Fibroblast of skin of left biceps (primary cell): ENCODE measurements at regions not wholly inside any gene's neighbourhood (a gene's known extent, or its start where the extent isn't known, plus 50 kb on each side); places are given as distances from the start of the nearest gene placed in this dataset.
"Not testable (repeated sequence)": the region's sequence is repeated elsewhere in the genome, so short reads cannot be mapped to it uniquely, and the experiment has no call there.

Experiments used
- DNase-seq, 2 experiments: peaks; one replicate each; pipeline ENCODE4 v3.0.0-alpha.2; 2013; ENCODE audit warnings: low read depth in 2 of 2

DNA sequence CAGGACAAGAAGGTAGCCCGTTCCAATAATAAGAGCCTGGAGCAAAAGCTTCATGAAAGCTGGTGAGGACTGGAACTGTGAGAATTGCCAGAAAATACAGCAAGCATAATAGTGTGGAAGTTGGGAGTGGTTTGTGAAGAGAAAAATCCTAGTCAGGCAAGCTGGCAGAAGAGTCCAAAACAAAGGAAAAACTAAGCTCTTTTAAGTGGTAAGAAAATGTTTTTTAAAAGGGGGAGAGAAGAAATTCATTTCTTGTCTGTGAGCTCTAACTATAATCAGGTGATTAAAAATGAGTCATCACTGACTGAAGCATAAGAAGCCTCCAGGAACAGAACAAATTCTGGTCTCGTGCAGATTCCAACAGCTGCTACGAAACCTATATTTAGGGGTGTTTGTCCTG lies 102.6 kb downstream of the CAAP1 start:
- DNase-seq = no peak

DNA sequence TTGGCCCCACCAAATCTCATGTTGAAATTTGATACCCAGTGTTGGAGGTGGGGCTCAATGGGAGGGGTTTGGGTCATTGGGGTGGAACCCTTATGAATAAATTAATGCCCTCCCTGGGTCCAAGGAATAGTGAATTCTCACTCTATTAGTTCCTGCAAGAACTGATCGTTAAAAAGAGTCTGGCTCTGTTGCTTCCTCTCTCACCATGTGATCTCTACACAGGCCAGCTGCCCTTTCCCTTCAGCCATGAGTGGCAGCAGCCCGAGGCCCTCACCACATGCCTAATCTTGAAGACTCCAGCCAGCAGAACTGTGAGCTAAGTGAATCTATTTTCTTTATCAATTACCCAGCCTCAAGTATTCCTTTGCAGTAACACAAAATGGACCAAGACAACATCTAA lies 106.0 kb downstream of the CAAP1 start:
- no peak for DNase-seq

DNA sequence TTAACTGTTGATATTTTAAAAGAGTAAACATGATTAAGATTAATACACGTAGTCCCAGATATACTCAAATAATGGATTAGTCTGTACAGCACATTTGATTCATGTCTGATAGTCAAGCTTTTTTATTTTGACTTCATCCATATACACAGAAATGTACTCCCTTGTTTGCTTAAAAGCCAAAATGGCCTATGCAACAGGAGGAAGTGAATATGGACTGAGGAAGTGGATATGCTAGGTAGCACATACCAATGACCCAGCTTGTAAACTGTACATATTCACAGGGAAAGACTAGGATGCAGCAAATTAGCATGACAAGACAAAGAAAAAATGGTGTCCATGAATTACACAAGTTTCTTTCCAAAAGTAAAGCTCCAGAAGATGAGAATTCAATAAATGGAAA lies 109.7 kb downstream of the CAAP1 start:
- no peak for DNase-seq

DNA sequence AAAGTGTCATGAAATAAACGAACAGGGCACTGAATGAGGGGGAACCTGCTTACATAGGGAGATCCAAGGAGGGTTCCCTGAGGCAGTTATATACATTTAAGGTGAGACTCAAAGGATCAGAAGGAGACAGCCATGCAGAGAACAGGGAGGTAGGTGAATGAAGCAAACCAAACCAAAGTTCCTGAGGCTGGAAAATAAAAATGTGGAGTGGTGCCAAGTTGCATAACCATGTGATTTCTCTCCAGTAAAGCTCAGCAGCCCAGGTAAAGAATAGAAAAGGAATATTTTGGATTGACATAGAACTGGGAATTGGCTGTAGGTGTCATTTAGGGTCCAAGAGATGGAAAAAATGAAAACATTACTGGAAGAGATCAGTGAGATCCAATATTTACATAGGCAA lies 110.7 kb downstream of the CAAP1 start:
- no peak for DNase-seq

DNA sequence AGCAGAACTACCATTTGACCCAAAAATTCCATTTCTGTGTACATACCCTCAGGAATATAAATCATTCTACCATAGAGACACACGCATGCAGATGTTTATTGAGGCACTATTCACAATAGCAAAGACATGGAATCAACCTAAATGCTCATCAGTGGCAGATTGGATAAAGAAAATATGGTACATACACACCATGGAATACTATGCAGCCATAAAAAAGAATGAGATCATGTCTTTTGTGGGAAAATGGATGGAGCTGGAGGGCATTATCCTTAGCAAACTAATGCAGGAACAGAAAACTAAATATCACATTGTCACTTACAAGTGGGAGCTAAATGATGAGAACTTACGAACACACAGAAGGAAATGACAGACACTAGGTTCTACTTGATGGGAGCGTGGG lies 112.3 kb downstream of the CAAP1 start:
- DNase-seq = not testable (repeated sequence)

DNA sequence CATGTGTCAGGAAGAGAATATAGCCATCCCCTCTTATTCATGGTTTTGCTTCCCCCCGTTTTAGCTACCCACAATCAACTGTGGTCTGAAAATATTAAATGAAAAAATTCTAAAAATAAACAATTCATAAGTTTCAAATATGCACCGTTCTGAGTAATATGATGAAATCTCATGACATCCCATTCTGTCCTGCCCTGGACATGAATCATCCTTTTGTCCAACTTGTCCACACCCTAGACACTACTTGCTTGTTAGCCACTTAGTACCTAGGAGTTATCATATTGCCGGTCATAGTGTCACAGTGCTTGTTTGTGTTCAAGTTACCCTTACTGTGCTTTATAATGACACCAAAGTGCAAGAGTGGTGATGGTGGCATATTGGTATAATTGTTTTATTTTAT lies 113.5 kb downstream of the CAAP1 start:
- DNase-seq = no peak

DNA sequence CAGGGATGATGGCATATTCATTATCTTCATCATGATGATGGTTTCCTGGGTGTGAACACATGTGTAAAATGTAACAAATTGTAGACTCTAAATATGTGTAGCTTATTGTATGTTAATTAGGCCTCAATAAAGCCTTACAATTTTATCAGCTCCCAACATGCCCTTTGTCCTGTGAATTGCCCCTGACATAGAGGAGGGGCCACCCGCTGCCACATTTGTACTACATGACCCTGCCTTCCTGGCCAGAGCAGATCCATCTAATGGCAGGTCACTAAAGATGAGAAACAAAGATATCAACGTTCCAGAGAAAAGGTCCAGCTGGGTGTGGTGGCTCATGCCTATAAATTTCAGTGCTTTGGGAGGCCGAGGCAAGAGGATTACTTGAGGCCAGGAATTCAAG lies 117.2 kb downstream of the CAAP1 start:
- no peak for DNase-seq

DNA sequence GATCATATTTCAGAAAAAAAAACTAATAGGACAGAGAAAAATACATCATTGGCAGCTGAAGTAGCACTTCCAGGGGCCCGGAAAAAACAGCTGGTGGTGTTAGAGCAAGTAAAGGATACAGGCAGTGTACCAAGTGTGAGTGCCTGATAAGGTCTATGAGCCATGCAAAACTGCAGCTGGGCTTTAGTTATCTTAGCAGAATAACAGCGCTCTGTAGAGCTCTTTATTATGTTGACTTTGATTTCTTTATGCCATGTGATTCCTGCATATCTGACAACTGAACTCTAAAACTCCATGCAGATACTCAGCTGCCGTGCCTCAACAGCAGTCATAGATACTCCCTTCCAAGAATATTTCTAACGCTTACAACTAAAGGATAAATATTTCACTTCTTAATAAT lies 119.5 kb downstream of the CAAP1 start:
- no peak for DNase-seq

DNA sequence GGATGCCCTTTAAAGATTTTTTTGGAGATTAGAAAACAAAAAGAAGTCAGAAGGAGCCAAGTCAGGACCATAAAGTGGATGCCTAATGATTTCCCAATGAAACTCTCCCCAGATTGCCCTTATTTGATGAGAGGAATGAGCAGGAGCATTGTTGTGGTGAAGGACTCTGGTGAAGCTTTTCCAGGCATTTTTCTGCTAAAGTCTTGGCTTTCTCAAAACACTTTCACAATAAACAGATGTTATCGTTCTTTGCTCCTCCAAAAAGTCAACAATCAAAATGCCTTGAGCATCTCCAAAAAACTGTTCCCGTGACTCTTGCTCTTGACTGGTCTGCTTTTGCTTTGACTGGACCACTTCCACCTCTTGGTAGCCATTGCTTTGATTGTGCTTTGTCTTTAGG lies 121.8 kb downstream of the CAAP1 start:
- no peak for DNase-seq

DNA sequence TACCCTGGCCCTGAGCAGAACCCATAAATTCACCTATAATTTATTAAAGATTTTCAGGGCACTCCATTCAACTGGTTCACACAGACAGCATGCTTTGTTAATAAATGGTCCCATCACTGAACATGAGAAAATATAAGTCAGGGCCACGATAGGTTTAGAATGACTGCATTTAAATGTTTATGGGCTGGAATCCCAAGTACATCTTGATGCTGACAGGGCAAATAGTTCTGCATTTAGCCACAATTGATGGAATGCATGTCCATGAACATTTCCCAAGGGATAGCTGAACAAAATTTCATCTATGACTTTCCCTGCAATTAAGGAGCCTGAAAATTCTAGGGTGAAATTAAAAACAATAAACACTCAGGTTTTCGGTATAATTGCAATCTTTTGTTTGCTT lies 124.5 kb downstream of the CAAP1 start:
- DNase-seq = no peak

DNA sequence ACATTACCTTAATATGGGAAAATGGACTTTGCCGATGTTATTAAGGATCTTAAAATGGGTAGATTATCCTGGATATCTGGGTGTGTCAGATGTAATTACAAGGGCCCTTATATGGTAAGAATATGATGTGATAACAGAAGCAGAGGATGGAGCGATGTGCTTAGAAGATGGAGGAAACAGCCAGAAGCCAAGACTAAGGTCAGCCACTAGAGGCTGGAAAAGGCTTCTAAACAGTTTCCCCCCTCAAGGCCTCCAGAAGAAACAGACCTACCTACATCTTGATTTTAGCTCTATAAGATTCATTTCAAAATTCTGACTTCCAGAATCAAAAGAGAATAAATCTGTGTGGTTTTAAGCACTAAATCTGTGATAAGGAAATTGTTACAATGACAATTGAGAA lies 131.9 kb downstream of the CAAP1 start:
- no peak for DNase-seq

DNA sequence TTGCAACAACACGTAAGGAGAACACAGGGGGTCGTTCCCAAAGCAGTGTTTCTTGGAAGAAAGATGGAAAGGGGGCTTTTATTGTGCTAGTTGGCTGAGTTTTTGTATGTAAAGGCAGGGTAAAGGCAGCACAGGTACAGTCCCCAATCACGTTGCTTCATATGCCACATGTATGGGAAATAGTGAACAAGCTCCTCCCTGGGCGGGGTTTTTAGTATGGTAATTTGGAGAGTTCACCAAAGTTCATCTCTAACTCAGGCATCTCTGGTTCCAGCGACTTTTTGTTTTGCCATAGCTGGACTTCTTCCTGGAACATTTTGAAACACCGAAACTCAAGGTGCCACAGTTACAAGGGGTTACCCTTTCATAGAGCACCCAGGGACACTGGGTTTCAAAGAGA lies 133.9 kb downstream of the CAAP1 start:
- DNase-seq = no peak

DNA sequence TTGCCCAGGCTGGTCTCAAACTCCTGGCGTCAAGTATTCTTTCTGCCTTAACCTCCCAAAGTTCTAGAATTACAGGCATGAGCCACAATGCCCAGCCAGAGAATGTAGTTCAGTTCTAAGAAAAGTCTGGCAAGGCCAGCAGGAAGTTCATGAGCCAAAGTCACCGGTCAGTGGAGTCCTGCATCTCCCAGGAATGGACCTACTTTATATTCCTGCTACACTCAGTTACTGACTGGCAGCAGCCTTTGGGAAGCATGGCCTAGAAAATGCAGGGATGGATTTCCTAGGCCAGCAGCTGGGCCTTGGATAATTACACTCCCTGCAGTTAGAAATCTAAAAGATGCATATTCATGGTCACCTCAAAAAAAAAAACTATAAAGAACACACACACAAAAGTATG lies 135.7 kb downstream of the CAAP1 start:
- DNase-seq = no peak

DNA sequence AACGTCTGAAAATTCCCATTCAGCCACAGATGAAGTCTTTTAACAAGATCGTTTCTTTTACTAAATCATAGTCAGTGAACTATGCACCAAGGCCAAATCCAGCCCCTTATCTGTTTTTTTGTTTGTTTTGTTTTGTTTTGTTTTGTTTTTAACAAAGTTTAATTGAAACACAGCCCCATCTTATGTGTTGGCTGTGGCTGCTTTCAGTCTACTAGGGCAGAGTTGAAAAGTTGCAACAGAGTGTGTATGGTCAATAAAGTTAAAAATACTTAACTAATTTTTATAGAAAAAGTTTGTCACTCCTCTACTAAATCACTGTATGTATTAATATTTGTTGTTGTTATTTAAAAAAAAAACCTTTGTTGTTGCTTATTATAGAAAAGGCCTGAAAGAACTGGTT lies 137.1 kb downstream of the CAAP1 start:
- no peak for DNase-seq

DNA sequence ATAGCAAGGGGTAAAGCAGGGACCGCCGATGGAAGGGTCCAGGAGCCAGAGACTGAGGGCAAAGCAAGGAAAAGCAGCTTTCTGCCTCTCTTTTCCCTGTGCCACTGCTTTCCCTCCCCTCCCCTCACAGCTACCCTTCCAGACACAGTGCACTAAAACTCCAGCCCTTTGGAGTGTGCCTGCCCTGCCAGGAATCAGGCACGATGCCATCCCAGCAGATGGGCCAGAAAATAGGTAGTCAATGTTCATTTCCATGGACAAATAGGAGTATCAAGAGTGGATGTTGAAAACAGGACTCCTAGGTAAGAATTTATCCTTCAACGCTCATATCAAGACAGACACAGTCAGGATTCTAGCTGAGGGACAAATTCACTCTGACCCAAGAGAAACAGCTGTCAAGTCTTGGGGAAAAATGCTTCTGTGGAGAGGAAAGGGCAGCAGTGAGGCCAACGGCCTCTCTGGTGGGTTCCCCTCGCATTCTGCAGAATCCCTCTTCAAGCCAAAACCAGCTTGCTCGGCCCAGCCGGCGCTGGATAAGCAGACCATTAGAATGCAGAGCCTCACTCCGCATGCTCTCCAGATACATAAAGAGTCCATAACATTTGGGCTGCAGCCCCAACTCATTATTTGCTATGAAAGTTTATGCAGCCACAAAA lies 138.0 kb downstream of the CAAP1 start:
- DNase-seq = no peak

DNA sequence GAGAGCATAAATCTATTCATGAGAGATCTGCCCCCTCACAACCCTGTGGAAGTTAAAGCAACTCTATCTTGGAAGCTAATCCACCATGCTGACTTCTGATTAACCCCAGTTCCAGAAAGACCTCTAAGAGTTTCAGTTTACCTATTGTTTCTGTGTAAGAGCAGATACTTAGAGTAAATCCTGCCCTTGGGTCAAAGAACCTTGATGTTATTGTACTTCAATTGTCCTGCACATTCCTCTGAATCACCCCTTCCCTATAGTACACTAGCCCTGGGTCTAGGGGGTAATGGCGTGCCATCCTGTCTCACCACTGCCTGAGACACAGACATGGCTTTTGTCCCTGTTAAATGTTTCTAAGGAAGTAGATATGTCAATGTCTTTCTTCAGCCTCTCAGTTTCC lies 138.6 kb downstream of the CAAP1 start:
- no peak for DNase-seq

DNA sequence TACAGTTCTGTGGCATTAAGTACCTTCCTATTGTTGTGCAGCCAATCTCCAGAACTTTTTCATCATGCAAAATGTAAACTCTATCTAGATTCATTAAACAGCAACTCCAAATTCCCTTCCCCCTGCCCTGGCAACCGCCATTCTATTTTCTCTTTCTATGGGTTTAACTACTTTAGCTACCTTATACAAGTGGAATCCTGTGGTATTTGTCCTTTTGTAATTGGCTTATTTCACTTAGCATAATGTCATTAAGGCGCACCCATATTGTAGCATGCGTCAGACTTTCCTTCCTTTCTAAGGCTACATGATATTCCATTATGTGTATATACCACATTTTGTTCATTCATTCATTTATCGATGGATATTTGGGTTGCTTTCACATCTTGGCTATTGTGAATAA lies 142.4 kb downstream of the CAAP1 start:
- DNase-seq = no peak

DNA sequence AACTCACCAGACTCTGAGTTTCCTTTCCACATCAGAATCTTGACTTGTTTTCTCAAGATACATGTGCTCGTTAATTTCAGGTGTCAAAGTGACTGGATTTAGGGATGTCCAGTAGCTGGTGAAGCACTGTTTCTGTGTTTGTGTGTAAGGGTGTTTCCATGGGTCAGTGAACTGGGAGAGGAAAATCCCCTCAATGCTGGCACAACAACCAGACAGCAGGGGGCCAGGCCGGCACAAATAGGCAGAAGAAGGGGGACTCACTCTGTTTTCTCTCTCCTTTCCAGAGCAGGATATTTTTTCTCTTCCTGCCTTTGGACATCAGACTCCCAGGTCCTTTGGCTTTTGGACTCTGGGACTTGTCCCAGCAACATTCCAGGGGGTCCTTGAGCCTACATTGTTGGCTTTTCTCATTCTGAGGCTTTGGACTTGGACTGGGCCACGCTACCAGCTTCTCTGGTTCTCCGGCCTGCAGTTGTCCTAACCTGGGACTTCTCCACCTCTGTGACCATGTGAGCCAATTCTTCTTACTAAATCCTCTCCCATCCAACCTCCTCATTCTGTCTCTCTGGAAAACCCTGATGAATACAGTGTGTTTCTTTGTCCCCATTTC lies 144.0 kb downstream of the CAAP1 start:
- DNase-seq = no peak

DNA sequence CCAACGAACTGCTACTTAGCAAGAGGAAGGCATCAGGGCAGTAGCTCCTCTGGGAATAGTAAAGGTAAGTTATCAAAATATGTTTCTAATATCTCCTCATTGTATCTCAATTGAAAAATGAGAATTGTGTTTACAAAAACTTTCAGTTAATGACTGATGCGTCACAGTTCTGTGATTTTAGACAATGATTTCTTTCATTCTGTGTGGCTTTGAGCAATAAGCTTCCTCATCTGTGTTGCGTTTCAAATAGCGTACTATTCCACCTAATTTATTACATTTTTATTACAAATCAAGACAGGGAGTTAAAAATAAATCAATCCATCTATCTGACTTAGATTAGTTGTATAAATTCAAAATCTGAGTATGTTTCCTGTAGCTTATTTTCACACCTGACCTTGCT lies 145.0 kb downstream of the CAAP1 start:
- no peak for DNase-seq

DNA sequence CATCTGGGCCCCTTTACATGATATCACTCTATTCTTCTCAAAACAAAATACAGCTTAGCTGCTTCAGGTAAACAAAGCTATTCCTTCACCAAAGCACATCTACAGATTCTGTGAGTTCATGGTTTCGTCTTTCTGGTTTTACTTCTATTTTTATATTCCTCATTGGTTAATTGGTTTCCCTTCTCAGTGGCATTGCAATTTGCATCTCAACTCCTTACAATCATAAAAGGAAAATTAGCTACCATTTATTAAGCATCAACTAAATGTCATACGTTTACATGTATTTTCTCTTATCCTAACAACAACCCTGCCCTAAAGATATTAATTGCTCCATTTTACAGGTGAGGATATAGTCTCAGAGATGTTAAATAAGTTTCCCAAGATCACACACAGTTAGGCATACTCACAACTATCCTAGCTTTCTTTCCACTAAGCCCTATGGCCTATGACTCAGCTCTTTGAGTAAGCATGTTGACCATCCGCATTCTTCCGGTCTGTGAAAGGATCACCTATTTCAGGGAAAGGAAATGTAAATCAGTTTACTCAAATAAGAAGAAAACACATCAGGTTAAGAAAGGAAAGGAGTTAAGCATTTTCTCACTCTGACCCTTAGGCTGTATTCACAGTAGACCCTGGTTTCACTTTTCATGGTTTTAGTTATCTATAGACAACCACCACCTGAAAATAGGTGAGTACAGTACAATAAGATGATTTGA lies 146.1 kb downstream of the CAAP1 start:
- no peak for DNase-seq

DNA sequence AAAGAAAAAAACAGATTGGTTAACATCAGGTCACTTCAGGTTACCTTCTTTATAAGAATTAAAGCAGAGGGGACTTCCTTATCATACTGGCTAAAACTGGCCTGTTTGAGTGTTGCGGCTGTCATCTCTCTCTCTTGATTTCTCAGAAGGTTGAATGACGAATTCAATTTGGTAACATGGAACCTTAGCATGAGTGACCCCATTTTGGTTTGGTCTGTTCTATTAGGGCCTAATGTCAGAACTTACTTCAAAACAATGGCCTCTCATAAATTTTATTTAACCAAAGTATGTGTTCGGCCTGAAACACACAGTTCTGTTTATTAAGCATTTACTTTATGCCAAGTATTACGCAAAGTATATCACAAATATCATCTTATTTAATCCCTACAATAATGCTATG lies 147.5 kb downstream of the CAAP1 start:
- DNase-seq = no peak

DNA sequence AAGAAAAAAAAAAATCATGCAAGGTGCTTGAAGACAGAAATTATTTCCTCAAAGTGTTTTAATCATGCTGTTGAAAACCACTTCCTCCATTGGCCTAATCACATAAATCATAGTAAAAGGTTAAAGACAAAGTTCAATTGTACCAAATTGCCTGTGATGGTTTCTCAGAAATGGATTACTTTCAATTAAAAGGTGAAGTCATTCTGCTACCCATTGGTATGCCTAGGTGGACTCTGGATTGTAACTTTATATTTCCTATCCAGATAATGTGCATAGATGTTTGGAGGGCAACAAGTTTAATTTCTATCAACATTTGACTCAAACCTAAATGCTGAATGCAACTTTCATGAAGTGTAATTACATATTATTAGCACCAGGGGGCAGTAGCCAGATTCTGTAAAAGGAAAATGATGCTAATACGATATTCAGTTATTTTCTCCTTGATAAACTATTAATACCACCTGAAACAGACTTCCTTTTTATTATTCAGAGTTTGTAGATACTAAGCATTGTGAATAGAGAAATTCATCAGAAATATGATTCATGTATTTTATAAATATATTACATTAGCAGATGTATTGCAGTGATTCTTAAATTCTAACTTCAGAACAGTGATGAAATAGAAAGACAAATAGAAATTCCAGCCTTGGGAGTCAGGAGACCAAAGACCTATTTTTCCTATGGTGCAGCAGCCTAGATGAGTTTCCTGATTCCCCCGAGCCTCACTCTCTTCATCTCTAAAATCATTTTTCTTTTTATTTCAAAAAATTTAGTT lies 148.2 kb downstream of the CAAP1 start:
- peak in 1 of 2 experiments; percentile 5 for DNase-seq
